GM19025 (cell line): ENCODE measurements at regions not wholly inside any gene's neighbourhood (a gene's known extent, or its start where the extent isn't known, plus 50 kb on each side); places are given as distances from the start of the nearest gene placed in this dataset.
"Not testable (repeated sequence)": the region's sequence is repeated elsewhere in the genome, so short reads cannot be mapped to it uniquely, and the experiment has no call there.

ENCODE experiments used
- ATAC-seq: cut with Tn5 transposase; IDR thresholded peaks from one replicate; pipeline ENCODE4 v1.9.1; 2021; ENCODE audit warnings: mild to moderate bottlenecking, low read depth, moderate library complexity; ENCODE audit not compliant: unreplicated experiment

- ATAC-seq, result not testable (repeated sequence)
These were observed 4545.7 kb upstream of the TPTE start for GRCh38 chr21:5975719-5976118.

GRCh38 chr21:5997586-5997985 is 4523.8 kb upstream of the TPTE start:
- ATAC-seq, result not testable (repeated sequence)

- ATAC-seq, result not testable (repeated sequence)
These were observed 4505.8 kb upstream of the TPTE start for GRCh38 chr21:6015422-6016057.

GRCh38 chr21:6020460-6020859 is 4500.9 kb upstream of the TPTE start:
- not testable (repeated sequence) for ATAC-seq

GRCh38 chr21:6020953-6021716 is 4500.2 kb upstream of the TPTE start:
- not testable (repeated sequence) for ATAC-seq

- ATAC-seq, result not testable (repeated sequence)
These were observed 4499.6 kb upstream of the TPTE start for GRCh38 chr21:6021717-6022270.

- not testable (repeated sequence) for ATAC-seq
These were observed 4498.1 kb upstream of the TPTE start for GRCh38 chr21:6023331-6023730.

GRCh38 chr21:6025139-6025538 is 4496.2 kb upstream of the TPTE start:
- ATAC-seq, result not testable (repeated sequence)

GRCh38 chr21:6027497-6027896 is 4493.9 kb upstream of the TPTE start:
- not testable (repeated sequence) for ATAC-seq

- ATAC-seq, result not testable (repeated sequence)
These were observed 4487.2 kb upstream of the TPTE start for GRCh38 chr21:6034124-6034678.

GRCh38 chr21:6034820-6035473 is 4486.4 kb upstream of the TPTE start:
- not testable (repeated sequence) for ATAC-seq

- ATAC-seq, result not testable (repeated sequence)
These were observed 4485.8 kb upstream of the TPTE start for GRCh38 chr21:6035474-6036155.

GRCh38 chr21:6039224-6039623 is 4482.2 kb upstream of the TPTE start:
- ATAC-seq, result not testable (repeated sequence)

GRCh38 chr21:6040095-6040494 is 4481.3 kb upstream of the TPTE start:
- ATAC-seq, result not testable (repeated sequence)

GRCh38 chr21:6043430-6044275 is 4477.7 kb upstream of the TPTE start:
- not testable (repeated sequence) for ATAC-seq

GRCh38 chr21:6044695-6045094 is 4476.7 kb upstream of the TPTE start:
- not testable (repeated sequence) for ATAC-seq

GRCh38 chr21:6049930-6050329 is 4471.5 kb upstream of the TPTE start:
- ATAC-seq, result not testable (repeated sequence)

GRCh38 chr21:6052109-6052508 is 4469.3 kb upstream of the TPTE start:
- not testable (repeated sequence) for ATAC-seq

GRCh38 chr21:6053145-6053544 is 4468.2 kb upstream of the TPTE start:
- not testable (repeated sequence) for ATAC-seq
